ENCODE measurements at regions not wholly inside any gene's neighbourhood (a gene's known extent, or its start where the extent isn't known, plus 50 kb on each side); places are given as distances from the start of the nearest gene placed in this dataset.

GRCh38 chr12:61891632-61892031 is 368.6 kb upstream of the USP15 start:
- TF ChIP-seq CTCF (conservative IDR thresholded peaks at IDR 0.05) (no peak), EZH2 (IDR thresholded peaks at IDR 0.05; ENCODE audit: low read depth) (no peak)
